GM21529 (cell line): ENCODE measurements at regions not wholly inside any gene's neighbourhood (a gene's known extent, or its start where the extent isn't known, plus 50 kb on each side); places are given as distances from the start of the nearest gene placed in this dataset.
A peak's percentile ranks its signal among the peaks of the same experiment; 100 is the strongest.

ENCODE experiments used
- ATAC-seq: cut with Tn5 transposase; IDR thresholded peaks from one replicate; pipeline ENCODE4 v1.9.1; 2021; ENCODE audit not compliant: unreplicated experiment

- ATAC-seq, result no peak
Observed at GRCh38 chr7:144997512-144997911, 161.7 kb upstream of the TPK1 start.

- no peak for ATAC-seq
Observed at GRCh38 chr7:144995495-144995894, 159.6 kb upstream of the TPK1 start.

DNA sequence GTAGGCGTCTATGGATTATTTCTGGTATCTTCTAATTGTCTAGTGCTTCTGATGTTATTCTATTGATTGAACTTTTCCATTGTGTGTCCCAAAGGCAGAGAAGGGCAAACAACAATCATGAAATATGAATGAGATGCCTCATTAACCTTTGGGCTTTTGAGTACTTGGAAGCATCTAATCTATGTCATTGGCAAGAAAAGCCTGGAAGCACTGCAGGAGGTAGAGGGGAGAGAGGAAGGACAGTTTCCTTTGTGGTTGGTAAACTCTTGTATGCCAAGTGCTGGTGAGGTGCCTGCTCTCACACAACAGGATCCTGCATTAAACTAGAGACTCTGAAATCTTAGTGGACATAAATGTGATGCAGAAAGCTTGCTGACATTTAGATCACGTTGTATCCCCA, 155.2 kb upstream of the TPK1 start:
- ATAC-seq, result no peak

DNA sequence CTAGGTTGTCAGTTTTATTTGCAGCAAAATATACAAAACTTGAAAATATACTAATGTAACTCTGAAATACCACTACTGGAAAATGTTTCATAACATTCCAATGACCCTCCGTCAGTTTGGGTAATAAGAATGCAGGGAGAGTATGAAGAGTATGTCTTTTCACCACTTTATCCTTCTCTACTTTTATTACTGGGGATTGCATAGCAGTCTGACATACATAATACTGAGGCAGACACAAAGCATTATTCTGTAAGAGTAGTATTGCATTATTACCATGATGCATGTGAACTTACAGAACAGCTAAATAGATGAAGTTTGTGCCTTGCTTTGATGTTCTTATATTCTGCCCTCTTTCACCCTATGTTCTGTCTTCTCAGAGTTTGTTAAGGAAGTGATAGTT, 151.8 kb upstream of the TPK1 start:
- no peak for ATAC-seq

GRCh38 chr7:144982133-144982532, 146.3 kb upstream of the TPK1 start:
- ATAC-seq, result no peak

- ATAC-seq, result no peak
Observed at GRCh38 chr7:144975882-144976281, 140.0 kb upstream of the TPK1 start.

DNA sequence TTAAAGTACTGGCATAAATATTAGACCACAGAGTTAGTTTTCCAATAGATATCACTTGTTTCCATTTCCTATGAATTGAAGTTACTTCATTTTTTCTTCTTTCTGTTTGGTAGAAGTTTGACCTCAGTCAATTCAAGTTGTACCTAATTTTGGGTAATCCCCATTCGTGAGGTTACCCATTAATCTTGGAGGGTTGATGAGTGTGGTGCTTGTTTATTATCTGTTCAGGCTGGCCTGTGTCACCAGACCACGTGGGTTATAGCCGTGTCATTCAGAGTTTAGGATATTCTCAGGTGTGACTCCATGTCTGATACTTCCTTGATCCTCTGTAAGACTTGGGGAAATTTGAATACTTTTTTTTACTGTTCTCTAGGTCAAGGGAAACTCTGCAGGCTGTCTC, 133.9 kb upstream of the TPK1 start:
- ATAC-seq, result no peak

DNA sequence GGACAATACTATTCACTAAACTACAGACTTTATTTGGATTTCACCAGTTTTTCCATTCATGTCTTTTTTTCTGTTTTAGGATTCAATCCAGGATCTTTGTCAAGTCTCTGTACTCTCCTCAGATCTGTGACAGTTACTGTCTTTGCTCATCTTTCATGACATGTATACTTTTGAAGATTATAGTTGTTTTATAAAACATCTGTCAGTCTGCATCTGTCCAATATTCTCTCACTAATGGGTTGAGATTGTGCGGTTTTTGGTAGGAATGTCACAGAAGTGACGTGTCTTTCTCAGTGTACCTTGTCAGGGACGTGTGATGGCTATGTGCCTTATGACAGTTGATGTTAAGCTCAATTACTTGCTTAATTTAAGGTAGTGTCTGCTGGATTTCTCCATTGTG, 124.9 kb upstream of the TPK1 start:
- ATAC-seq, result no peak

DNA sequence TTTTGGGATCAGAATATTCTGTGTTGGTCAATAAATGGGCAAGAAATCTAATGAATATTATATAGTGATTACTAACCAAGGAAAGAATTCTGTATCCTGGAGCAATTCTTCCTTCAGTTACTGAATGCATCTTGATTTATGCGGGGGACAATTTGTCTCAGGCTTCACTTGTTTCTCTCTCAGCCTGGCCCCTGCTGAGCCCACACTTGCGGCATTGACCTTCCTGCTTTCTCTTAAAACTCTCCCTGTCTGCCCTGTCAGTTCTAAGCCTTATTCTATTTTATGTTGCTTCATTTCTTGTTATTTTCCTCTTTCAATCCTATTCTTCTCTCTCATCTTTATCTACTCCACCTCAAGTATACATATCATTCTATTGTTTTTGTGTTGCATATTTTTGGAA, 122.1 kb upstream of the TPK1 start:
- no peak for ATAC-seq

DNA sequence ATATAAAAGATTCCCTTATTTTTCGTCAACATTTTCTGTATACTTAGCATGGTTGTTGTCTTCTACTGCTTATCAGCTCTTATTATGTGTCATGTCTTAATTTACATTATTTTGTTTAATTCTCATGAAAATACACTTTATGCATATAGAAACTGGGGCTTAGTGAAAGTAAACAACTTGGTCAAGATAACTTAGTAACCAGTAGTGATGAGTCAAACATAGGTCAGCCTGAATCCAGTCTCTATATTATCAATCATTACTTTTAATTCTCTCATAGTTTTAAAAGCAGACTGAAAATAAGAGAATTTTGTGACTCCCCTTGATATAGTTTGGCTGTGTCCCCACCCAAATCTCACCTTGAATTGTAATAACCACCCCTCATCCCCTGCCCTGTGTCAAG, 119.6 kb upstream of the TPK1 start:
- no peak for ATAC-seq

DNA sequence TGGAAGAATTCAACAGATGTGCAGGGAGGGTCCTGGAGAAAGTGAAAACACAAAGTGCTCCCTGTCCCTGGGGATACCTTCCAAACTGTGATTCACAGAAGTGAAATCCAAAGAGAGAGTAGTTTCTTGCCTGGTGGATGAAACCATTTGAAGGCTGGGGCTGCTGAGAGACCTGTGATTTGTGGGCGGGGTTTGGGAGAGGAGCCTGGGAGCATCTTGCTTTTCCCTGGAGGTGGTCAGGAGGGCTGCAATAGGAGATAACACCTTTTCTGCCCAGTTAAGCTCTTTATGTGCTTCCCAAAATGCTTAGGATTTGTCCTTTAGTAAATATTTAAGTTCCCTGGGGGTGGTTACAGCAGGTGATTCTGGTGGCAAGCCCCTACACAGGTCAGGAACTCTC, 105.3 kb upstream of the TPK1 start:
- ATAC-seq, result no peak

DNA sequence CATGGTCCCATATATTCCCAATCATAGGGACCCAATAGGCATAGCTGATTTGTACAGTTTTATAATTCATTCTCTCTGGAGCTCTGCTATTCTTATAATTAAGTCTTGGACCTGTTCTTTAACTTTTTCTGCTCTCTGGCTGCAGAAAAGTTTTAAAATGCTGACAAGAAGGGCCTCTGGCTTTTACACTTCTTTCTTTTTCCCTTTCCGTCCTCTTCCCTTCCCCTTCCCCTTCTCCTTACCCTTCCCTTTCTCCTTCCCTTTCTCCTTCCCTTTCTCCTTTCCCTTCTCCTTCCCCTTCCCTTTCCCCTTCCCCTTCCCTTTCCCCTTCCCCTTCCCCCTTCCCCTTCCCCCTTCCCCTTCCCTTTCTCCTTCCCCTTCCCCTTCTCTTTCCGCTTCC, 101.3 kb upstream of the TPK1 start:
- ATAC-seq, result no peak

GRCh38 chr7:144936314-144936713, 100.5 kb upstream of the TPK1 start:
- no peak for ATAC-seq

GRCh38 chr7:144910411-144910810, 74.6 kb upstream of the TPK1 start:
- ATAC-seq, result no peak

DNA sequence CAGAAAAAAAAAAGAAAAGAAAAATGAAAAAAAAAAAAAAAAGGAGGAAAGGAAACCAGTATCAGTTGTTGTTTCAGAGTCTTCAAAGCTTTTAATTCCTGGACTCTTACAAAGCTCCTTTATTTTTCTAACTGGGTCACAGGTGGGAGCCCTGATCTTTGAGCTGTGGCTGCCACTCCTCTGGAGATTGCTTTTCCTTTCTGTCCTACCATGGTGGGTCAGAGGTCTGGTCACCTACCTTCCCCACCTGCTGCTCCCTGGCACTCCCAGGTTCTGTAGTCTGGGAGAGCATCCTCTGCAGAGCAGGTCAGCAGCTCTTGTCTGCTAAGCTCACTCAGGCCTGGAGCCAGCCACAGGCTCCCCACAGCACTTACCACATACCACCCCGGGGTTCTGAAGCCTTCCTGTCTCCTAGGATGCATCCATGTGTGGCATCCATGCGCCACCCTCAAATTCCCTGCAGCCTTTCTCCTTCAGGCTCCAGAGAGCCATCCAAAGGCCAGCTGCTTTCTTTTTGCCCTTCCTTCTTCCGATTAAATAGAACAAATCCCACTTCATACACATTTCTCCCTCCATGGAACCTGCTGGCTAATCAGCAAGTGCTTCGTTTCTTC, 73.2 kb upstream of the TPK1 start:
- peak; percentile 18 for ATAC-seq

DNA sequence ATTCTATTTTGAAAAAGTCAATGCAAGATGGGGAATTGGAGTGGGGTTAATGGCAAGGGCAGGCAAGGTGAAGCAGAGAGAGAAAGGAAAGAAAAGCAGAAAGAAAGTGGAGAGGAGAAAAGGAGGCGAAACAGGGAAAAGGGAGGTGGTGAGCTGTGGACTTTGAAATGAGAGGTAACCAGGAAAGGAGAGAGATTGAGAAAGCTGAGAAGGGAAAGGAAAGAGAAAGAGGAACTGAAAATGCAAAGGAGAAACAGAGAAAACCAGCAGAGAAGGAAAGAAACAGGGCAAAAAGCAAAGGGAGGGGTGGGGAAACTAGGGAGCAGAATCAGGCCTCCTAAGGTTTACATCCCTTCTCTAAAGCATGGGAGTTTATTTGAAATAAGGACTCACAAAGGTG, 72.5 kb upstream of the TPK1 start:
- ATAC-seq, result peak; percentile 40

GRCh38 chr7:144907577-144907976, 71.7 kb upstream of the TPK1 start:
- peak; percentile 89 for ATAC-seq

GRCh38 chr7:144903201-144903600, 67.3 kb upstream of the TPK1 start:
- no peak for ATAC-seq

DNA sequence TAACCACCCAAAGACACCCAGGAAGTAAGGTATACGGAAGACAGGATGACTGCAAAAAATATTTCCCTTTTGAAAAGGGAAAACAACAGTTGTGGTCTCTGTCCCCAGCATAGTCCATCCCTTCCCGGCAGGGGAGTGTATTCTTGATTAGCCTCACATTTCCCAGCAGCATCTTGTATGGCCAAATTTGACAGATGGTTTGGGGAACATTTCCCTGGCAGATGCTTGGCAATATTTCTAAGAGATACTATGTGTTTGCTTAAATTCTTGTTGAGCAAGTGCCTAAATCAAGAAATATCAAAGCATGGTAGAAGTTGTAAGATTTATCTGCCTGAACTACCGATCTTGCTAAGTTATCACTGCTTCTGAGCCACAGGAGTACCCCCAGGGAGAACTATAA, 56.9 kb upstream of the TPK1 start:
- no peak for ATAC-seq
